Smooth muscle cell (in vitro differentiated cells): ENCODE measurements at regions not wholly inside any gene's neighbourhood (a gene's known extent, or its start where the extent isn't known, plus 50 kb on each side); places are given as distances from the start of the nearest gene placed in this dataset.

Experiments
- DNase-seq: peaks from one replicate; lab custom pipeline; 2025; ENCODE audit not compliant: unreplicated experiment; lab: John Stamatoyannopoulos, UW
- H2AFZ ChIP-seq: fragments of 200-600 bp; sonication (generic); 2 replicates; pipeline ENCODE4 v1.6.0; 2016; ENCODE audit warnings: antibody characterized with exemption, low read depth, mild to moderate bottlenecking
- H3F3A ChIP-seq: fragments of 200-600 bp; sonication (generic); 2 replicates; pipeline ENCODE4 v1.6.0; 2017; ENCODE audit warnings: antibody characterized with exemption, low read depth
- H3K27ac ChIP-seq: fragments of 200-600 bp; sonication (generic); 2 replicates; pipeline ENCODE4 v1.5.1; 2016; ENCODE audit warnings: low read depth, mild to moderate bottlenecking
- H3K27me3 ChIP-seq: fragments of 200-600 bp; sonication (generic); 2 replicates; pipeline ENCODE4 v1.6.1; 2016; ENCODE audit warnings: low read depth, mild to moderate bottlenecking
- H3K36me3 ChIP-seq: fragments of 200-600 bp; sonication (generic); 2 replicates; pipeline ENCODE4 v1.5.1; 2016; ENCODE audit warnings: low read depth
- H3K4me1 ChIP-seq: fragments of 200-600 bp; sonication (generic); 2 replicates; pipeline ENCODE4 v1.5.1; 2016; ENCODE audit warnings: low read depth
- H3K4me2 ChIP-seq: fragments of 200-600 bp; sonication (generic); 2 replicates; pipeline ENCODE4 v1.6.0; 2016; ENCODE audit warnings: mild to moderate bottlenecking
- H3K4me3 ChIP-seq: fragments of 200-600 bp; sonication (generic); 2 replicates; pipeline ENCODE4 v1.5.1; 2016; ENCODE audit warnings: mild to moderate bottlenecking
- H3K79me2 ChIP-seq: fragments of 200-600 bp; sonication (generic); 2 replicates; pipeline ENCODE4 v1.6.0; 2016; ENCODE audit warnings: low read depth, mild to moderate bottlenecking
- H3K9ac ChIP-seq: fragments of 200-600 bp; sonication (generic); 2 replicates; pipeline ENCODE4 v1.6.0; 2016; ENCODE audit warnings: low read depth
- H3K9me3 ChIP-seq: fragments of 200-600 bp; sonication (generic); replicated peaks from 2 replicates; pipeline ENCODE4 v1.5.1; 2016; ENCODE audit warnings: low read depth
- H4K20me1 ChIP-seq: fragments of 200-600 bp; sonication (generic); 2 replicates; pipeline ENCODE4 v1.6.0; 2016; ENCODE audit warnings: low read depth
- CTCF ChIP-seq: fragments of 200-600 bp; sonication (generic); IDR thresholded peaks from 2 replicates; pipeline ENCODE4 v1.5.1; 2017; ENCODE audit warnings: borderline replicate concordance, mild to moderate bottlenecking, antibody characterized with exemption; ENCODE audit not compliant: insufficient read depth, poor library complexity, severe bottlenecking
- WGBS: methylation state at CpG from one replicate; pipeline ENCODE4 v1.1.7; 2016; ENCODE audit warnings: low lambda C conversion rate; 5-methylcytosine and 5-hydroxymethylcytosine counted together

DNA sequence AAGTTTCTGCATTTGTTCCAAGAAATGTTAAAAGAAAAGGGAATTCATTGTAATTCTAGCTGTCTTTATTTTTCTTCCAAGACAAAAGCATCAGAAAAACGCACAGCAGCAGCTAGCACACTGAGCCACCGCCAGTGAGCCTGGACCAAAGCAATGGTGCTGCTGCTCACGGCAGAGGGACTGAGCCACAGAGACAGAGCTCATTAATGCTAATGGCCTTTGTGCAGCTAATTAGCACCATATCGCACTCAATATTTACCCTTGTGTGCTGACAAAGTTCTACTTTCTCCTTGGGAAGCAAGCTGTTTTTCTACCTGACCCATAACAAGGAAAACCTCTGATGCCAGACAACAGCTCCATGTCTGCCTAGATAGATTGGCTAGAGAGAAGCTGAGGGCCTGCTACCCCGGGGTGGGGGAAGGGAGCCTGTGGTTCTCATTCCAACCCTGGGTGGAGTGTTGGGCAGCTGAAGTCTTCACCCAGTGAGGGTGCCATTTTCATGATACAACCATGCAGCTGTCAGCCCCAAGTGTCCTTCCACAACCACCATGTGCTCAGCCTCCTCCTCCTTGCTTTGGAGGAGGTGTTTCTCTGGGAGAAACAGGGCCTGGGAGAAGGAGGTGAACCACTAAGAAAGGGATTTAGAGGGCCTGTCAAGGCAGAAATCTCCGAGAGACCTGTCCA is 131.1 kb upstream of the NCAM1 start:
- H3K4me2 ChIP-seq: no peak overlapping the region
- TF ChIP-seq CTCF: no peak
- H3K79me2 ChIP-seq: no peaks in the 10 kb centered on the region
- H3K9ac ChIP-seq: no peak overlapping the region
- no peaks in the 10 kb centered on the region for H4K20me1 ChIP-seq
- H3K27me3 ChIP-seq: no peaks in the 10 kb centered on the region
- WGBS: 92% methylated on average over 6 of the region's 6 CpGs
- no peaks in the 10 kb centered on the region for H3K9me3 ChIP-seq
- H3F3A ChIP-seq: no peaks in the 10 kb centered on the region
- H2AFZ ChIP-seq: no peak overlapping the region
- no peak for DNase-seq
- no peak overlapping the region for H3K4me3 ChIP-seq
- H3K36me3 ChIP-seq: no peaks in the 10 kb centered on the region
- H3K4me1 ChIP-seq: peaks cover 7% of the 10 kb centered on the region
- no peak overlapping the region for H3K27ac ChIP-seq

GRCh38 chr11:112831041-112831440 is 130.2 kb upstream of the NCAM1 start:
- Histone ChIP-seq H3K9me3 (no peaks in the 10 kb centered on the region), H2AFZ (no peak overlapping the region), H3K27me3 (no peaks in the 10 kb centered on the region), H3K4me2 (no peak overlapping the region), H3K79me2 (no peaks in the 10 kb centered on the region), H3K4me3 (no peak overlapping the region), H4K20me1 (no peaks in the 10 kb centered on the region), H3K4me1 (peaks cover 7% of the 10 kb centered on the region), H3F3A (no peaks in the 10 kb centered on the region), H3K36me3 (no peaks in the 10 kb centered on the region), H3K9ac (no peak overlapping the region), H3K27ac (no peak overlapping the region)
- no peak for DNase-seq
- 100% methylated on average over 1 of the region's 1 CpG for WGBS
- TF ChIP-seq CTCF: no peak

GRCh38 chr11:112831969-112832766 is 129.1 kb upstream of the NCAM1 start:
- no peak for TF ChIP-seq CTCF
- H3K27ac ChIP-seq: no peak overlapping the region

More at GRCh38 chr11:112831969-112832766, 129.1 kb upstream of the NCAM1 start:
- Histone ChIP-seq H3K4me1 (peaks cover 7% of the 10 kb centered on the region), H3K9me3 (no peaks in the 10 kb centered on the region), H3K4me2 (no peak overlapping the region), H3K27me3 (no peaks in the 10 kb centered on the region), H4K20me1 (no peaks in the 10 kb centered on the region), H3K36me3 (no peaks in the 10 kb centered on the region), H3F3A (no peaks in the 10 kb centered on the region), H2AFZ (no peak overlapping the region), H3K79me2 (no peaks in the 10 kb centered on the region), H3K4me3 (no peak overlapping the region), H3K9ac (no peak overlapping the region)
- DNase-seq: no peak
- WGBS: 75% methylated on average over 3 of the region's 3 CpGs
